ENCODE measurements at regions not wholly inside any gene's neighbourhood (a gene's known extent, or its start where the extent isn't known, plus 50 kb on each side); places are given as distances from the start of the nearest gene placed in this dataset.

- DNase-seq (ENCODE audit: low spot score) (no peak), FAIRE-seq (no peak)
Measured at GRCh38 chr22:48018346-48018745, 1255.9 kb downstream of the TBC1D22A start.

- DNase-seq (ENCODE audit: low spot score), result no peak
- no peak for FAIRE-seq
Measured at GRCh38 chr22:48015701-48016100, 1253.3 kb downstream of the TBC1D22A start.

GRCh38 chr22:48004936-48005335, 1242.5 kb downstream of the TBC1D22A start:
- no peak for DNase-seq (ENCODE audit: low spot score)
- no peak for FAIRE-seq

GRCh38 chr22:48004038-48004437, 1241.6 kb downstream of the TBC1D22A start:
- no peak for DNase-seq (ENCODE audit: low spot score)

GRCh38 chr22:48001101-48001500, 1238.7 kb downstream of the TBC1D22A start:
- no peak for FAIRE-seq
- DNase-seq (ENCODE audit: low spot score), result no peak

More at GRCh38 chr22:48004038-48004437, 1241.6 kb downstream of the TBC1D22A start:
- no peak for FAIRE-seq

- FAIRE-seq, result no peak
- no peak for DNase-seq (ENCODE audit: low spot score)
Measured at GRCh38 chr22:47997612-47998011, 1235.2 kb downstream of the TBC1D22A start.

- DNase-seq (ENCODE audit: low spot score) (peak; percentile 36), FAIRE-seq (no peak)
Measured at GRCh38 chr22:47997052-47997590, 1234.7 kb downstream of the TBC1D22A start.

GRCh38 chr22:47996446-47996857, 1234.0 kb downstream of the TBC1D22A start:
- DNase-seq (ENCODE audit: low spot score) (no peak), FAIRE-seq (no peak)

GRCh38 chr22:47995718-47996117, 1233.3 kb downstream of the TBC1D22A start:
- DNase-seq (ENCODE audit: low spot score) (no peak), FAIRE-seq (no peak)

- FAIRE-seq (no peak), DNase-seq (ENCODE audit: low spot score) (no peak)
Measured at GRCh38 chr22:47995264-47995627, 1232.8 kb downstream of the TBC1D22A start.

- FAIRE-seq, result no peak
- DNase-seq (ENCODE audit: low spot score), result no peak
Measured at GRCh38 chr22:47994601-47995263, 1232.3 kb downstream of the TBC1D22A start.

- no peak for FAIRE-seq
- no peak for DNase-seq (ENCODE audit: low spot score)
Measured at GRCh38 chr22:47994045-47994444, 1231.6 kb downstream of the TBC1D22A start.

GRCh38 chr22:47990481-47990880, 1228.0 kb downstream of the TBC1D22A start:
- DNase-seq (ENCODE audit: low spot score), result no peak
- no peak for FAIRE-seq

GRCh38 chr22:47987885-47988515, 1225.5 kb downstream of the TBC1D22A start:
- FAIRE-seq (no peak), DNase-seq (ENCODE audit: low spot score) (no peak)

- FAIRE-seq, result no peak
- no peak for DNase-seq (ENCODE audit: low spot score)
Measured at GRCh38 chr22:47976219-47976618, 1213.8 kb downstream of the TBC1D22A start.

GRCh38 chr22:47967831-47968230, 1205.4 kb downstream of the TBC1D22A start:
- DNase-seq (ENCODE audit: low spot score) (no peak), FAIRE-seq (no peak)

GRCh38 chr22:47966316-47966715, 1203.9 kb downstream of the TBC1D22A start:
- no peak for DNase-seq (ENCODE audit: low spot score)
- FAIRE-seq, result no peak

GRCh38 chr22:47965896-47966295, 1203.4 kb downstream of the TBC1D22A start:
- FAIRE-seq, result no peak
- DNase-seq (ENCODE audit: low spot score), result no peak

GRCh38 chr22:47965066-47965465, 1202.6 kb downstream of the TBC1D22A start:
- DNase-seq (ENCODE audit: low spot score) (no peak), FAIRE-seq (no peak)

- no peak for FAIRE-seq
- DNase-seq (ENCODE audit: low spot score), result no peak
Measured at GRCh38 chr22:47963660-47964059, 1201.2 kb downstream of the TBC1D22A start.

- no peak for DNase-seq (ENCODE audit: low spot score)
- no peak for FAIRE-seq
Measured at GRCh38 chr22:47957649-47958048, 1195.2 kb downstream of the TBC1D22A start.

- FAIRE-seq, result no peak
- no peak for DNase-seq (ENCODE audit: low spot score)
Measured at GRCh38 chr22:47954107-47954506, 1191.7 kb downstream of the TBC1D22A start.

- DNase-seq (ENCODE audit: low spot score), result no peak
- no peak for FAIRE-seq
Measured at GRCh38 chr22:47944941-47945340, 1182.5 kb downstream of the TBC1D22A start.

Measured in RCC 7860 (cell line).